ENCODE measurements at regions not wholly inside any gene's neighbourhood (a gene's known extent, or its start where the extent isn't known, plus 50 kb on each side); places are given as distances from the start of the nearest gene placed in this dataset.

- TF ChIP-seq CTCF (IDR thresholded peaks at IDR 0.05) (no peak), POLR2A (IDR thresholded peaks at IDR 0.05) (no peak)
Measured at GRCh38 chr12:28859551-28859950, 289.5 kb upstream of the FAR2 start.
